SJCRH30 (cell line): ENCODE measurements at regions not wholly inside any gene's neighbourhood (a gene's known extent, or its start where the extent isn't known, plus 50 kb on each side); places are given as distances from the start of the nearest gene placed in this dataset.
"Not testable (repeated sequence)": the region's sequence is repeated elsewhere in the genome, so short reads cannot be mapped to it uniquely, and the experiment has no call there.

ENCODE experiments used
- DNase-seq, 2 experiments: peaks; one replicate each; pipeline ENCODE4 v3.0.0-alpha.2; 2015 to 2020
- H3K27ac ChIP-seq: fragments of 250-450 bp; sonication (Bioruptor Pico); 2 replicates; pipeline ENCODE4 v1.5.1; 2020; ENCODE audit warnings: mild to moderate bottlenecking, moderate library complexity
- H3K27me3 ChIP-seq: fragments of 250-450 bp; sonication (Bioruptor Pico); 2 replicates; pipeline ENCODE4 v1.5.1; 2020; ENCODE audit warnings: mild to moderate bottlenecking, moderate library complexity
- H3K36me3 ChIP-seq: fragments of 250-450 bp; sonication (Bioruptor Pico); 2 replicates; pipeline ENCODE4 v1.5.1; 2020; ENCODE audit warnings: mild to moderate bottlenecking, moderate library complexity
- H3K4me1 ChIP-seq: fragments of 250-450 bp; sonication (Bioruptor Pico); 2 replicates; pipeline ENCODE4 v1.5.1; 2020; ENCODE audit warnings: mild to moderate bottlenecking, moderate library complexity
- H3K4me3 ChIP-seq: fragments of 250-450 bp; sonication (Bioruptor Pico); 2 replicates; pipeline ENCODE4 v1.5.1; 2020; ENCODE audit warnings: mild to moderate bottlenecking, moderate library complexity
- H3K9me3 ChIP-seq: fragments of 250-450 bp; sonication (Bioruptor Pico); replicated peaks from 2 replicates; pipeline ENCODE4 v1.5.1; 2020; ENCODE audit warnings: mild to moderate bottlenecking, moderate library complexity

- DNase-seq: no peak
- Histone ChIP-seq H3K4me3 (no peak overlapping the region), H3K27me3 (peaks cover 20% of the 10 kb centered on the region; the same call in 1 of the 2 replicates), H3K36me3 (no peaks in the 10 kb centered on the region), H3K9me3 (no peaks in the 10 kb centered on the region), H3K27ac (no peak overlapping the region), H3K4me1 (no peaks in the 10 kb centered on the region)
Measured at GRCh38 chr3:127413318-127413673, 125.5 kb upstream of the PRR20G start.

- Histone ChIP-seq H3K27ac (no peak overlapping the region), H3K4me1 (no peaks in the 10 kb centered on the region), H3K9me3 (no peaks in the 10 kb centered on the region), H3K36me3 (no peaks in the 10 kb centered on the region), H3K4me3 (no peak overlapping the region), H3K27me3 (peaks cover 22% of the 10 kb centered on the region; the same call in 1 of the 2 replicates)
- no peak for DNase-seq
Measured at GRCh38 chr3:127412578-127413317, 124.9 kb upstream of the PRR20G start.

- H3K27me3 ChIP-seq: peaks cover 18% of the 10 kb centered on the region; the same call in 1 of the 2 replicates
- not testable (repeated sequence) for H3K36me3 ChIP-seq, DNase-seq, H3K4me3 ChIP-seq, H3K9me3 ChIP-seq, H3K4me1 ChIP-seq, H3K27ac ChIP-seq
Measured at GRCh38 chr3:127411875-127412274, 124.0 kb upstream of the PRR20G start.

GRCh38 chr3:127411083-127411727, 123.4 kb upstream of the PRR20G start:
- H3K9me3 ChIP-seq: no peaks in the 10 kb centered on the region

GRCh38 chr3:127410678-127411077, 122.8 kb upstream of the PRR20G start:
- no peak for DNase-seq
- H3K9me3 ChIP-seq: no peaks in the 10 kb centered on the region
- no peaks in the 10 kb centered on the region for H3K36me3 ChIP-seq
- no peak overlapping the region for H3K27ac ChIP-seq
- H3K27me3 ChIP-seq: peaks cover 23% of the 10 kb centered on the region; the same call in 1 of the 2 replicates
- no peak overlapping the region for H3K4me3 ChIP-seq
- no peaks in the 10 kb centered on the region for H3K4me1 ChIP-seq

More at GRCh38 chr3:127411083-127411727, 123.4 kb upstream of the PRR20G start:
- no peak overlapping the region for H3K27ac ChIP-seq
- no peaks in the 10 kb centered on the region for H3K4me1 ChIP-seq
- H3K27me3 ChIP-seq: peaks cover 21% of the 10 kb centered on the region; the same call in 1 of the 2 replicates
- H3K4me3 ChIP-seq: no peak overlapping the region
- no peaks in the 10 kb centered on the region for H3K36me3 ChIP-seq
- DNase-seq: no peak

GRCh38 chr3:127410137-127410488, 122.3 kb upstream of the PRR20G start:
- DNase-seq: no peak
- Histone ChIP-seq H3K27me3 (peaks cover 23% of the 10 kb centered on the region; the same call in 1 of the 2 replicates), H3K9me3 (no peaks in the 10 kb centered on the region), H3K4me1 (no peaks in the 10 kb centered on the region), H3K36me3 (no peaks in the 10 kb centered on the region), H3K27ac (no peak overlapping the region), H3K4me3 (no peak overlapping the region)

GRCh38 chr3:127409421-127410136, 121.7 kb upstream of the PRR20G start:
- no peaks in the 10 kb centered on the region for H3K9me3 ChIP-seq

GRCh38 chr3:127408684-127409420, 121.0 kb upstream of the PRR20G start:
- peak; percentile 60 to 65 for DNase-seq
- peaks cover 23% of the 10 kb centered on the region; the same call in 1 of the 2 replicates for H3K27me3 ChIP-seq
- H3K4me3 ChIP-seq: no peak overlapping the region
- no peak overlapping the region for H3K27ac ChIP-seq
- no peaks in the 10 kb centered on the region for H3K9me3 ChIP-seq
- no peaks in the 10 kb centered on the region for H3K4me1 ChIP-seq
- no peaks in the 10 kb centered on the region for H3K36me3 ChIP-seq

More at GRCh38 chr3:127409421-127410136, 121.7 kb upstream of the PRR20G start:
- Histone ChIP-seq H3K4me3 (no peak overlapping the region), H3K27ac (no peak overlapping the region), H3K36me3 (no peaks in the 10 kb centered on the region), H3K4me1 (no peaks in the 10 kb centered on the region), H3K27me3 (peaks cover 23% of the 10 kb centered on the region; the same call in 1 of the 2 replicates)
- no peak for DNase-seq

- Histone ChIP-seq H3K9me3 (no peaks in the 10 kb centered on the region), H3K36me3 (no peaks in the 10 kb centered on the region), H3K4me3 (no peak overlapping the region), H3K27ac (no peak overlapping the region), H3K27me3 (peaks cover 23% of the 10 kb centered on the region; the same call in 1 of the 2 replicates), H3K4me1 (no peaks in the 10 kb centered on the region)
- DNase-seq: no peak
Measured at GRCh38 chr3:127408022-127408683, 120.3 kb upstream of the PRR20G start.

GRCh38 chr3:127407026-127407939, 119.4 kb upstream of the PRR20G start:
- no peak overlapping the region for H3K4me3 ChIP-seq
- H3K27ac ChIP-seq: no peak overlapping the region
- no peaks in the 10 kb centered on the region for H3K9me3 ChIP-seq
- no peaks in the 10 kb centered on the region for H3K36me3 ChIP-seq
- no peak for DNase-seq
- peaks cover 23% of the 10 kb centered on the region; the same call in 1 of the 2 replicates for H3K27me3 ChIP-seq
- no peaks in the 10 kb centered on the region for H3K4me1 ChIP-seq

GRCh38 chr3:127406309-127407025, 118.6 kb upstream of the PRR20G start:
- H3K9me3 ChIP-seq: no peaks in the 10 kb centered on the region
- no peak overlapping the region for H3K27ac ChIP-seq
- peak in 1 of 2 experiments; percentile 17 for DNase-seq
- H3K27me3 ChIP-seq: peaks cover 23% of the 10 kb centered on the region; the same call in 1 of the 2 replicates
- no peaks in the 10 kb centered on the region for H3K4me1 ChIP-seq
- no peak overlapping the region for H3K4me3 ChIP-seq
- H3K36me3 ChIP-seq: no peaks in the 10 kb centered on the region

GRCh38 chr3:127405791-127406190, 117.9 kb upstream of the PRR20G start:
- no peak for DNase-seq
- H3K27me3 ChIP-seq: peaks cover 23% of the 10 kb centered on the region; the same call in 1 of the 2 replicates

More at GRCh38 chr3:127405791-127406190, 117.9 kb upstream of the PRR20G start:
- no peak overlapping the region for H3K4me3 ChIP-seq
- no peaks in the 10 kb centered on the region for H3K9me3 ChIP-seq
- no peaks in the 10 kb centered on the region for H3K4me1 ChIP-seq
- H3K27ac ChIP-seq: no peak overlapping the region
- no peaks in the 10 kb centered on the region for H3K36me3 ChIP-seq
